ENCODE measurements at regions not wholly inside any gene's neighbourhood (a gene's known extent, or its start where the extent isn't known, plus 50 kb on each side); places are given as distances from the start of the nearest gene placed in this dataset.

- no peaks in the 10 kb centered on the region for H3K79me2 ChIP-seq (ENCODE audit: insufficient read depth, low read depth)
- H3K27ac ChIP-seq: no peak overlapping the region
- no peak overlapping the region for H2AFZ ChIP-seq (ENCODE audit: low read depth)
- no peaks in the 10 kb centered on the region for H4K20me1 ChIP-seq (ENCODE audit: insufficient read depth)
- H3K9ac ChIP-seq: no peak overlapping the region
- H3K27me3 ChIP-seq (ENCODE audit: insufficient read depth, low read depth): peaks cover 21% of the 10 kb centered on the region
- TF ChIP-seq CTCF (conservative IDR thresholded peaks at IDR 0.05; ENCODE audit: low read depth, low read length): no peak
- H3K4me2 ChIP-seq: no peak overlapping the region
- H3K4me1 ChIP-seq (ENCODE audit: low read depth, poor library complexity, severe bottlenecking): peaks cover 14% of the 10 kb centered on the region
- H3K36me3 ChIP-seq (ENCODE audit: insufficient read depth): no peaks in the 10 kb centered on the region
- H3K4me3 ChIP-seq (IDR thresholded peaks at IDR 0.05; ENCODE audit: insufficient read depth, low read depth, low read length): no peak overlapping the region
These were observed 270.2 kb downstream of the FOXD2 start for GRCh38 chr1:47708019-47708535.

- no peak overlapping the region for H3K9ac ChIP-seq
- no peaks in the 10 kb centered on the region for H3K36me3 ChIP-seq (ENCODE audit: insufficient read depth)
- H2AFZ ChIP-seq (ENCODE audit: low read depth): no peak overlapping the region
- no peak overlapping the region for H3K4me2 ChIP-seq
- TF ChIP-seq CTCF (conservative IDR thresholded peaks at IDR 0.05; ENCODE audit: low read depth, low read length): no peak
- no peaks in the 10 kb centered on the region for H4K20me1 ChIP-seq (ENCODE audit: insufficient read depth)
- no peak overlapping the region for H3K4me3 ChIP-seq (IDR thresholded peaks at IDR 0.05; ENCODE audit: insufficient read depth, low read depth, low read length)
- peaks cover 21% of the 10 kb centered on the region for H3K27me3 ChIP-seq (ENCODE audit: insufficient read depth, low read depth)
- peaks cover 14% of the 10 kb centered on the region for H3K4me1 ChIP-seq (ENCODE audit: low read depth, poor library complexity, severe bottlenecking)
- H3K79me2 ChIP-seq (ENCODE audit: insufficient read depth, low read depth): no peaks in the 10 kb centered on the region
- no peak overlapping the region for H3K27ac ChIP-seq
These were observed 270.8 kb downstream of the FOXD2 start for GRCh38 chr1:47708658-47709018.

GRCh38 chr1:47709019-47709871 is 271.4 kb downstream of the FOXD2 start:
- Histone ChIP-seq H3K4me2 (peak overlapping the region; percentile 89), H3K79me2 (ENCODE audit: insufficient read depth, low read depth) (no peaks in the 10 kb centered on the region), H3K27ac (no peak overlapping the region), H4K20me1 (ENCODE audit: insufficient read depth) (no peaks in the 10 kb centered on the region), H3K36me3 (ENCODE audit: insufficient read depth) (no peaks in the 10 kb centered on the region), H3K27me3 (ENCODE audit: insufficient read depth, low read depth) (peaks cover 21% of the 10 kb centered on the region), H3K4me3 (IDR thresholded peaks at IDR 0.05; ENCODE audit: insufficient read depth, low read depth, low read length) (peak overlapping the region; percentile 67), H3K9ac (peak overlapping the region; percentile 35; the same call in 1 of the 2 replicates), H2AFZ (ENCODE audit: low read depth) (peak overlapping the region; percentile 66), H3K4me1 (ENCODE audit: low read depth, poor library complexity, severe bottlenecking) (peaks cover 14% of the 10 kb centered on the region)
- 0 out of 2 replicates have a peak, but pooled peaks have one; percentile 15 for TF ChIP-seq CTCF (conservative IDR thresholded peaks at IDR 0.05; ENCODE audit: low read depth, low read length)

GRCh38 chr1:47709872-47710231 is 272.0 kb downstream of the FOXD2 start:
- H3K4me2 ChIP-seq: peak overlapping the region; percentile 89
- no peak overlapping the region for H3K27ac ChIP-seq
- no peaks in the 10 kb centered on the region for H3K36me3 ChIP-seq (ENCODE audit: insufficient read depth)
- TF ChIP-seq CTCF (conservative IDR thresholded peaks at IDR 0.05; ENCODE audit: low read depth, low read length): no peak
- peaks cover 14% of the 10 kb centered on the region for H3K4me1 ChIP-seq (ENCODE audit: low read depth, poor library complexity, severe bottlenecking)
- no peaks in the 10 kb centered on the region for H3K79me2 ChIP-seq (ENCODE audit: insufficient read depth, low read depth)
- peak overlapping the region; percentile 35; the same call in 1 of the 2 replicates for H3K9ac ChIP-seq
- peak overlapping the region; percentile 66 for H2AFZ ChIP-seq (ENCODE audit: low read depth)
- peaks cover 21% of the 10 kb centered on the region for H3K27me3 ChIP-seq (ENCODE audit: insufficient read depth, low read depth)
- H4K20me1 ChIP-seq (ENCODE audit: insufficient read depth): no peaks in the 10 kb centered on the region
- H3K4me3 ChIP-seq (IDR thresholded peaks at IDR 0.05; ENCODE audit: insufficient read depth, low read depth, low read length): peak overlapping the region; percentile 67
